Astrocyte of the hippocampus (primary cell): ENCODE measurements at regions not wholly inside any gene's neighbourhood (a gene's known extent, or its start where the extent isn't known, plus 50 kb on each side); places are given as distances from the start of the nearest gene placed in this dataset.
"Not testable (repeated sequence)": the region's sequence is repeated elsewhere in the genome, so short reads cannot be mapped to it uniquely, and the experiment has no call there.

Experiments used
- DNase-seq: peaks from one replicate; pipeline ENCODE4 v3.0.0; 2011; ENCODE audit warnings: low read depth, low spot score

GRCh38 chr10:60618861-60619260 lies 159.4 kb upstream of the CDK1 start:
- DNase-seq: no peak

- DNase-seq: no peak
These were observed 162.7 kb upstream of the CDK1 start for GRCh38 chr10:60615541-60615940.

- no peak for DNase-seq
These were observed 163.9 kb upstream of the CDK1 start for GRCh38 chr10:60614363-60614762.

- DNase-seq: no peak
These were observed 164.8 kb upstream of the CDK1 start for GRCh38 chr10:60613434-60613833.

- DNase-seq: peak; percentile 74
These were observed 167.0 kb upstream of the CDK1 start for GRCh38 chr10:60611291-60611747.

GRCh38 chr10:60607372-60607771 lies 170.9 kb upstream of the CDK1 start:
- DNase-seq: no peak

- DNase-seq: peak; percentile 8
These were observed 171.8 kb upstream of the CDK1 start for GRCh38 chr10:60606343-60607080.

GRCh38 chr10:60605476-60605875 lies 172.8 kb upstream of the CDK1 start:
- no peak for DNase-seq

GRCh38 chr10:60604342-60604741 lies 173.9 kb upstream of the CDK1 start:
- peak; percentile 28 for DNase-seq

- DNase-seq: no peak
These were observed 180.8 kb upstream of the CDK1 start for GRCh38 chr10:60597513-60597912.

GRCh38 chr10:60595852-60596251 lies 182.4 kb upstream of the CDK1 start:
- no peak for DNase-seq

GRCh38 chr10:60594476-60595051 lies 183.7 kb upstream of the CDK1 start:
- DNase-seq: peak; percentile 16

- no peak for DNase-seq
These were observed 187.2 kb upstream of the CDK1 start for GRCh38 chr10:60591119-60591518.

GRCh38 chr10:60589376-60589775 lies 188.9 kb upstream of the CDK1 start:
- no peak for DNase-seq

GRCh38 chr10:60581782-60582181 lies 192.1 kb upstream of the ANK3 start:
- DNase-seq: not testable (repeated sequence)

- DNase-seq: no peak
These were observed 188.5 kb upstream of the ANK3 start for GRCh38 chr10:60578217-60578616.

- no peak for DNase-seq
These were observed 186.7 kb upstream of the ANK3 start for GRCh38 chr10:60576130-60577069.

- DNase-seq: no peak
These were observed 185.4 kb upstream of the ANK3 start for GRCh38 chr10:60575105-60575504.

GRCh38 chr10:60574388-60574787 lies 184.7 kb upstream of the ANK3 start:
- no peak for DNase-seq

- peak; percentile 60 for DNase-seq
These were observed 183.7 kb upstream of the ANK3 start for GRCh38 chr10:60573336-60573735.

- DNase-seq: peak; percentile 71
These were observed 183.0 kb upstream of the ANK3 start for GRCh38 chr10:60572511-60573194.

- no peak for DNase-seq
These were observed 181.2 kb upstream of the ANK3 start for GRCh38 chr10:60570896-60571295.
